H1 (cell line): ENCODE measurements at regions not wholly inside any gene's neighbourhood (a gene's known extent, or its start where the extent isn't known, plus 50 kb on each side); places are given as distances from the start of the nearest gene placed in this dataset.

Source experiments
- CTCF ChIA-PET: fragments of 300-600 bp; sonication (Branson Sonifier 250); formaldehyde crosslinking; loops from one replicate; lab custom pipeline; 2021; ENCODE audit not compliant: partially characterized antibody; lab: Charles Lee
- POLR2A ChIA-PET: fragments of 300-600 bp; sonication (Branson Sonifier 250); formaldehyde crosslinking; loops from one replicate; lab custom pipeline; 2021; ENCODE audit warnings: inconsistent platforms; ENCODE audit not compliant: partially characterized antibody; lab: Charles Lee
- DNase-seq, 2 experiments: peaks; one replicate each; pipeline versions ENCODE4 v3.0.0 to v3.0.0-alpha.2; 2010 to 2022; ENCODE audit warnings: low spot score in 2 of 2, low read depth in 1 of 2, mixed read lengths in 1 of 2
- FAIRE-seq: peaks from 2 replicates; lab custom pipeline; 2011; peaks lifted over from hg19 to GRCh38; lab: Jason Lieb, UNC
- H2AFZ ChIP-seq: 2 replicates; pipeline ENCODE4 v1.8.1; 2012; ENCODE audit warnings: low read length, inconsistent platforms
- H2AK5ac ChIP-seq: 2 replicates; pipeline ENCODE4 v1.6.1; 2013; ENCODE audit warnings: low read depth, low read length
- H2BK120ac ChIP-seq: replicated peaks from 2 replicates; pipeline ENCODE3; 2013; ENCODE audit warnings: low read depth, low read length, inconsistent platforms
- H2BK12ac ChIP-seq: 2 replicates; pipeline ENCODE4 v1.6.1; 2013; ENCODE audit warnings: low read depth, low read length
- H2BK15ac ChIP-seq: 2 replicates; pipeline ENCODE4 v1.6.1; 2013; ENCODE audit warnings: low read length
- H2BK20ac ChIP-seq: 2 replicates; pipeline ENCODE4 v1.6.1; 2013; ENCODE audit warnings: low read length
- H2BK5ac ChIP-seq: 2 replicates; pipeline ENCODE4 v1.6.1; 2013; ENCODE audit warnings: low read depth, low read length
- H3K14ac ChIP-seq: 2 replicates; pipeline ENCODE4 v1.6.1; 2013; ENCODE audit warnings: inconsistent platforms; ENCODE audit not compliant: insufficient read length
- H3K18ac ChIP-seq: 2 replicates; pipeline ENCODE4 v1.6.1; 2013; ENCODE audit warnings: low read length; ENCODE audit errors: extremely low read depth
- H3K23ac ChIP-seq: 2 replicates; pipeline ENCODE4 v1.6.1; 2013; ENCODE audit warnings: inconsistent platforms; ENCODE audit not compliant: insufficient read length
- H3K23me2 ChIP-seq: 2 replicates; pipeline ENCODE4 v1.6.1; 2013; ENCODE audit warnings: low read depth, low read length
- H3K27ac ChIP-seq: 2 replicates; pipeline ENCODE4 v1.6.1; 2011; ENCODE audit warnings: low read depth, low read length, inconsistent platforms
- H3K27me3 ChIP-seq, 4 experiments: replicated peaks in 1 of 4; 1 replicate in 1 of 4; 2 replicates in 3 of 4; pipeline versions ENCODE4 v1.6.1 to v1.8.1; 2011 to 2013; ENCODE audit warnings: low read length in 3 of 4, mild to moderate bottlenecking in 3 of 4, inconsistent platforms in 2 of 4, mixed read lengths in 2 of 4, moderate library complexity in 1 of 4; ENCODE audit not compliant: control insufficient read depth in 3 of 4, insufficient read depth in 3 of 4; ENCODE audit errors: extremely low read depth in 1 of 4
- H3K36me3 ChIP-seq, 4 experiments: 2 replicates each; pipeline versions ENCODE4 v1.6.1 to v1.8.1; 2011 to 2013; ENCODE audit warnings: mild to moderate bottlenecking in 4 of 4, low read length in 3 of 4, moderate library complexity in 2 of 4, control low read depth in 1 of 4, inconsistent platforms in 1 of 4; ENCODE audit not compliant: insufficient read depth in 4 of 4, control insufficient read depth in 2 of 4
- H3K4ac ChIP-seq: replicated peaks from 2 replicates; pipeline ENCODE3; 2013; ENCODE audit warnings: low read length, low read depth, mixed read lengths, inconsistent platforms; ENCODE audit not compliant: insufficient read length
- H3K4me1 ChIP-seq, 4 experiments: replicated peaks in 1 of 4; 1 replicate in 1 of 4; 2 replicates in 3 of 4; pipeline versions ENCODE4 v1.6.1 to v1.8.1; 2011 to 2013; ENCODE audit warnings: low read length in 3 of 4, inconsistent platforms in 2 of 4, mixed read lengths in 1 of 4; ENCODE audit not compliant: insufficient read depth in 4 of 4, control insufficient read depth in 3 of 4
- H3K4me2 ChIP-seq, 2 experiments: 2 replicates each; pipeline versions ENCODE4 v1.6.1 to v1.8.1; 2011 to 2013; ENCODE audit warnings: low read depth in 2 of 2, low read length in 2 of 2, control low read depth in 1 of 2, inconsistent platforms in 1 of 2, mild to moderate bottlenecking in 1 of 2; ENCODE audit not compliant: insufficient read depth in 1 of 2
- H3K4me3 ChIP-seq, 4 experiments: fragments of 200-600, 300-600 bp in 1 of 4; sonication (generic), shearing (Covaris generic), sonication (Bioruptor Twin) in 1 of 4; 2 replicates each; pipeline versions ENCODE4 v1.5.1 to v1.8.1; 2011 to 2016; ENCODE audit warnings: low read length in 4 of 4, low read depth in 3 of 4, control low read depth in 2 of 4, inconsistent platforms in 2 of 4, mild to moderate bottlenecking in 2 of 4, mixed read lengths in 1 of 4, moderate library complexity in 1 of 4; ENCODE audit not compliant: insufficient read depth in 2 of 4; ENCODE audit errors: extremely low read depth in 1 of 4
- H3K56ac ChIP-seq: replicated peaks from 2 replicates; pipeline ENCODE3; 2013; ENCODE audit warnings: low read depth, mild to moderate bottlenecking, mixed read lengths, low read length, inconsistent platforms; ENCODE audit not compliant: insufficient read length
- H3K79me1 ChIP-seq: 2 replicates; pipeline ENCODE4 v1.6.1; 2013; ENCODE audit warnings: low read depth, low read length, control low read depth
- H3K79me2 ChIP-seq, 2 experiments: 2 replicates each; pipeline versions ENCODE4 v1.6.1 to v1.8.1; 2012 to 2013; ENCODE audit warnings: low read length in 2 of 2, mild to moderate bottlenecking in 2 of 2, inconsistent platforms in 1 of 2; ENCODE audit not compliant: insufficient read depth in 2 of 2, control insufficient read depth in 1 of 2
- H3K9ac ChIP-seq, 4 experiments: replicated peaks in 1 of 4; 1 replicate in 1 of 4; 2 replicates in 3 of 4; pipeline versions ENCODE4 v1.6.1 to v1.8.1; 2011 to 2013; ENCODE audit warnings: low read depth in 3 of 4, low read length in 3 of 4, control low read depth in 2 of 4, mild to moderate bottlenecking in 2 of 4, moderate library complexity in 2 of 4, inconsistent platforms in 1 of 4; ENCODE audit errors: extremely low read depth in 1 of 4
- H3K9me3 ChIP-seq, 2 experiments: 2 replicates each; pipeline versions ENCODE4 v1.6.1 to v1.8.1; 2012 to 2013; ENCODE audit warnings: mild to moderate bottlenecking in 2 of 2, moderate library complexity in 2 of 2, control low read depth in 1 of 2, inconsistent platforms in 1 of 2, low read depth in 1 of 2, low read length in 1 of 2, mixed read lengths in 1 of 2; ENCODE audit not compliant: insufficient read depth in 2 of 2
- H4K20me1 ChIP-seq, 2 experiments: replicated peaks in 1 of 2; 2 replicates each; pipeline versions ENCODE3 to v1.8.1; 2011 to 2013; ENCODE audit warnings: inconsistent platforms in 2 of 2, low read length in 2 of 2, mild to moderate bottlenecking in 1 of 2; ENCODE audit not compliant: insufficient read depth in 2 of 2, control insufficient read depth in 1 of 2
- H4K5ac ChIP-seq: 2 replicates; pipeline ENCODE4 v1.6.1; 2013; ENCODE audit warnings: low read length, low read depth, mixed read lengths, inconsistent platforms; ENCODE audit not compliant: insufficient read length
- H4K8ac ChIP-seq: 2 replicates; pipeline ENCODE4 v1.8.0; 2013; ENCODE audit warnings: mild to moderate bottlenecking, moderate library complexity, low read length, inconsistent platforms; ENCODE audit not compliant: insufficient read depth; ENCODE audit errors: extremely low read depth
- H4K91ac ChIP-seq: replicated peaks from 2 replicates; pipeline ENCODE3; 2013; ENCODE audit warnings: low read length, mixed read lengths, inconsistent platforms; ENCODE audit not compliant: insufficient read length
- WGBS, 2 experiments: shearing (Covaris generic) in 1 of 2; methylation state at CpG; one replicate each; pipeline versions ENCODE4 v1.1.6 to v1.1.7; 2013 to 2015; ENCODE audit warnings: low lambda C conversion rate in 2 of 2, mixed read lengths in 2 of 2, inconsistent platforms in 1 of 2, low coverage in 1 of 2, missing lambda C conversion rate in 1 of 2; ENCODE audit not compliant: insufficient replicate concordance in 2 of 2, insufficient coverage in 1 of 2, insufficient read length in 1 of 2; ENCODE audit errors: extremely low coverage in 1 of 2, missing lambda C conversion rate in 1 of 2; 5-methylcytosine and 5-hydroxymethylcytosine counted together

- Histone ChIP-seq H2BK5ac (no peak overlapping the region), H3K4ac (no peak overlapping the region), H3K36me3 (no peaks in the 10 kb centered on the region), H3K9me3 (no peaks in the 10 kb centered on the region), H2BK15ac (no peak overlapping the region), H3K18ac (no peak overlapping the region), H3K14ac (no peak overlapping the region), H3K4me3 (no peak overlapping the region), H3K27ac (no peak overlapping the region), H4K20me1 (no peaks in the 10 kb centered on the region), H2BK120ac (no peak overlapping the region), H2BK12ac (no peak overlapping the region), H3K4me2 (no peak overlapping the region), H3K79me2 (no peaks in the 10 kb centered on the region), H3K23ac (no peak overlapping the region), H4K91ac (no peak overlapping the region), H2AK5ac (no peak overlapping the region), H2AFZ (no peak overlapping the region), H2BK20ac (no peak overlapping the region), H4K8ac (no peak overlapping the region), H3K4me1 (peaks cover 0 to 3% (median 1%) of the 10 kb centered on the region in 4 experiments; a peak in 2 of 7 replicates), H3K23me2 (no peaks in the 10 kb centered on the region; the same call in 1 of the 2 replicates), H3K9ac (no peak overlapping the region), H3K56ac (no peak overlapping the region), H3K27me3 (no peaks in the 10 kb centered on the region; a peak in 1 of 7 replicates), H3K79me1 (no peaks in the 10 kb centered on the region), H4K5ac (no peak overlapping the region)
- ChIA-PET CTCF (no interaction called here), POLR2A (no interaction called here)
- WGBS, 2 experiments = 94% methylated on average over 6 of the region's 6 CpGs; no CpG with 5 or more reads in 1 of the 2 experiments
- no peak for FAIRE-seq
- no peak for DNase-seq
Observed at GRCh38 chr1:163664671-163665335, 343.0 kb downstream of the NUF2 start.
